Epidermal melanocyte (primary cell): ENCODE measurements at regions not wholly inside any gene's neighbourhood (a gene's known extent, or its start where the extent isn't known, plus 50 kb on each side); places are given as distances from the start of the nearest gene placed in this dataset.

Experiments used
- DNase-seq: peaks from one replicate; pipeline ENCODE4 v3.0.0; 2011; ENCODE audit warnings: low spot score; ENCODE audit not compliant: insufficient read length

- no peak for DNase-seq
Measured at GRCh38 chr13:68185444-68186141, 955.5 kb upstream of the PCDH9 start.

GRCh38 chr13:68176475-68176874 is 946.3 kb upstream of the PCDH9 start:
- DNase-seq: peak; percentile 55

GRCh38 chr13:68174893-68175292 is 944.8 kb upstream of the PCDH9 start:
- no peak for DNase-seq

GRCh38 chr13:68173111-68173510 is 943.0 kb upstream of the PCDH9 start:
- DNase-seq: no peak

GRCh38 chr13:68170961-68171360 is 940.8 kb upstream of the PCDH9 start:
- no peak for DNase-seq

- DNase-seq: no peak
Measured at GRCh38 chr13:68168448-68168847, 938.3 kb upstream of the PCDH9 start.

- no peak for DNase-seq
Measured at GRCh38 chr13:68160466-68160865, 930.3 kb upstream of the PCDH9 start.

GRCh38 chr13:68152414-68152813 is 922.3 kb upstream of the PCDH9 start:
- DNase-seq: no peak

- no peak for DNase-seq
Measured at GRCh38 chr13:68145852-68146251, 915.7 kb upstream of the PCDH9 start.

GRCh38 chr13:68128297-68128915 is 898.3 kb upstream of the PCDH9 start:
- DNase-seq: no peak

- no peak for DNase-seq
Measured at GRCh38 chr13:68125087-68125480, 894.9 kb upstream of the PCDH9 start.

- DNase-seq: no peak
Measured at GRCh38 chr13:68124437-68125086, 894.4 kb upstream of the PCDH9 start.

- no peak for DNase-seq
Measured at GRCh38 chr13:68110178-68110768, 880.1 kb upstream of the PCDH9 start.

GRCh38 chr13:68107667-68108066 is 877.5 kb upstream of the PCDH9 start:
- no peak for DNase-seq

GRCh38 chr13:68099631-68100030 is 869.5 kb upstream of the PCDH9 start:
- no peak for DNase-seq

GRCh38 chr13:68081061-68081460 is 850.9 kb upstream of the PCDH9 start:
- no peak for DNase-seq

- DNase-seq: no peak
Measured at GRCh38 chr13:68078874-68079273, 848.7 kb upstream of the PCDH9 start.

GRCh38 chr13:68078469-68078868 is 848.3 kb upstream of the PCDH9 start:
- no peak for DNase-seq

- DNase-seq: no peak
Measured at GRCh38 chr13:68076046-68076445, 845.9 kb upstream of the PCDH9 start.

- no peak for DNase-seq
Measured at GRCh38 chr13:68066879-68067513, 836.9 kb upstream of the PCDH9 start.

GRCh38 chr13:68064001-68064770 is 834.0 kb upstream of the PCDH9 start:
- DNase-seq: no peak
